HG03354 (cell line): ENCODE measurements at regions not wholly inside any gene's neighbourhood (a gene's known extent, or its start where the extent isn't known, plus 50 kb on each side); places are given as distances from the start of the nearest gene placed in this dataset.
"Not testable (repeated sequence)": the region's sequence is repeated elsewhere in the genome, so short reads cannot be mapped to it uniquely, and the experiment has no call there.

Source experiments
- ATAC-seq: cut with Tn5 transposase; IDR thresholded peaks from one replicate; pipeline ENCODE4 v1.9.1; 2021; ENCODE audit warnings: mild to moderate bottlenecking; ENCODE audit not compliant: unreplicated experiment, poor library complexity, severe bottlenecking

GRCh38 chr16:85519050-85519440 lies 94.1 kb upstream of the GSE1 start:
- not testable (repeated sequence) for ATAC-seq

GRCh38 chr16:85519540-85520231 lies 93.4 kb upstream of the GSE1 start:
- ATAC-seq = no peak

GRCh38 chr16:85520853-85521521 lies 92.1 kb upstream of the GSE1 start:
- ATAC-seq = no peak

- no peak for ATAC-seq
Observed at GRCh38 chr16:85521552-85522307, 91.4 kb upstream of the GSE1 start.

DNA sequence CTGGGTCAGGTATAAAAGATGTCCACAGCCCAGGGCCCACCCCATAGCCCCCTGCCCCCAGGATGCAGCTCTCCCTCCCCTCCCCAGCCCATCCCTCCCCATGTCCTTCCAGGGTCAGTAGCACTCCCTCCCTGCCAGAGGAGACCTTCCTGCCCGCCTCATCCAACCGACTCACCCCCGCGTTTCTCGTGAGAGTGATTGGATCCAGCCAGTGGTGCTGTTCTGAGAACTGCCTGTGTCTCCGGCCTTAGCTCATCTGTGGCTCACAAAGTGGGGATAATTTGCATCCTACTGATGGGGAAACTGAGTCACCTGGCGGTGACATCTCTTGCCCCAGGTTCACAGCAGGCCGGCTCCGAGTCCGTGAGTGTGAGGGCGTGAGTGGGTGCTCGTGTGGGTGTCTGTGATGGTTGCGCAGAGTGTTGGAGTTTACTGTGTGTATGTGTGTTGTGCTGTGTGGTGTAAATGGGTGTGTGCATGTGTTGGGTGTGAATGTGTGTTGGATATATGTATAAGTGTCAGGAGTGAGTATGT lies 90.7 kb upstream of the GSE1 start:
- ATAC-seq = no peak

DNA sequence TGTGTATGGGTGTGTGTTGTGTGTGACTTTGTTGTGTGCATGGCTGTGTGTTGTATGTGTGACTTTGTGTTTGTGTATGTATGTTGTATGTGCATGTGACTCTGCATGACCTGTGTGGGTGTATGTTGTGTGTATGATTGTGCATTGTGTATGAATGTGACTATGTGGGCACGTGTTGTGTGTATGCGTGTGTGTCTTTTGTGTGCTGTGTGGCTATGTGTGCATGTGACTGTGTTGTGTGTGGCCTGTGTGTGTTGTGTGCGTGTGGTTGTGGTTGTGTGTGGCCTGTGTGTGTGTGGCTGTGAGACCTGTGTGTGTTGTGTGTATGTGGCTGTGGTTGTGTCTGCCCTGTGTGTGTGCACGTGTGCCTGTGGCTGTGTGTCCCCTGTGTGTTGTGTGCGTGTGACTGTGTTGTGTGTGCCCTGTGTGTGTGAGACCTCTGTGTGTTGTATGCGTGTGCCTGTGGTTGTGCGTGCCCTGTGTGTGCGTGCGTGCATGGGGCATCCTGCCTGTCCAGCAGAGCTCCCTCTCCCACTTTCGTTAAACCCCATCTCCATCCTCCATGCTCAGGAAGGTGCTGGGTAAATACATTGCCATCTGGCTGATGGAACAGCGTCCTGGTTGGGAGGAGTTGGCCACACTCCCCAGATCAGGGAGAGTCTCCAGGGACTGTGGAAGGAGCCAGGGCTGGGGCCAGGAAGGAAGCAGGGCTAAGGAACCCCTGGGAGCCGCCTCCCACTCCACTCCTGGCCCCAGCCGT lies 90.1 kb upstream of the GSE1 start:
- ATAC-seq = no peak

DNA sequence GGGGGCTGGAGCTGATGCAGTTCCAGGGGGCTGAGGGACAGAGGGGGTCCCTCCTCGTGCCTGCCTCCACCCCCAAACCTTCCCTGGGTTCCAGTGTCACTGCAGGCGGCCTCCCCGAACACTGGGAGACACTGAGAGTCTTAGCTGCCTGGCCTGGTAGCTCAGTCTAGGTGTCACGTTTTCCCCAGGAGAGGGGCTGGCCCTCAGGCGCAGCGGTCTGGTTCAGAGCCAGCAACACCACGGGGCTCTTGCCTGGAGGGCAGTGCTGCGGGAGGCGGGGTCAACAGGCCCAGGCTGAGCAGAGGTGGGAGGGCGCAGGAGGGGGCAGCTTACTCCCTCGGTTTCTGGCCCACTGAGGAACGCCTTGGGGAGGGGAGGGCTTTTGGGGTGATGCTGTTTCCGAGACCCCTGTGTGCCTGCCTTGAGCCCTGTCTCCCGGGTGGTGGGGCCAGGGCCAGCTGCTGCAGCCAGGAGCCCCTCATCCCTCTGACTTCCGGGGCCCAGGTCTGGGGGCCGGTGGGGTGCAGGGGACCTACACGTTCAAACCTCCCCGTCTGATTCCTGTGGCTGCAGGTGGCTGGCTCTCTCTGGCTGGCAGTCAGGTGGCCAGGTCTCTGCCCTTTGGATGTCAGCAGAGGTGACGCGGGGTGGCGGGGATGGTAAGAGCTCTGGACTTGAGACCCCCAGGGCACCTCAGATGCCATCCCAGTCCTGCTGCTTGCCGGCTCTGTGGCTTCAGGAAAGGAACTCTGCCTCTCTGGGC lies 89.3 kb upstream of the GSE1 start:
- ATAC-seq = no peak

- ATAC-seq = no peak
Observed at GRCh38 chr16:85524365-85524629, 88.8 kb upstream of the GSE1 start.

- ATAC-seq = no peak
Observed at GRCh38 chr16:85524630-85525419, 88.3 kb upstream of the GSE1 start.

DNA sequence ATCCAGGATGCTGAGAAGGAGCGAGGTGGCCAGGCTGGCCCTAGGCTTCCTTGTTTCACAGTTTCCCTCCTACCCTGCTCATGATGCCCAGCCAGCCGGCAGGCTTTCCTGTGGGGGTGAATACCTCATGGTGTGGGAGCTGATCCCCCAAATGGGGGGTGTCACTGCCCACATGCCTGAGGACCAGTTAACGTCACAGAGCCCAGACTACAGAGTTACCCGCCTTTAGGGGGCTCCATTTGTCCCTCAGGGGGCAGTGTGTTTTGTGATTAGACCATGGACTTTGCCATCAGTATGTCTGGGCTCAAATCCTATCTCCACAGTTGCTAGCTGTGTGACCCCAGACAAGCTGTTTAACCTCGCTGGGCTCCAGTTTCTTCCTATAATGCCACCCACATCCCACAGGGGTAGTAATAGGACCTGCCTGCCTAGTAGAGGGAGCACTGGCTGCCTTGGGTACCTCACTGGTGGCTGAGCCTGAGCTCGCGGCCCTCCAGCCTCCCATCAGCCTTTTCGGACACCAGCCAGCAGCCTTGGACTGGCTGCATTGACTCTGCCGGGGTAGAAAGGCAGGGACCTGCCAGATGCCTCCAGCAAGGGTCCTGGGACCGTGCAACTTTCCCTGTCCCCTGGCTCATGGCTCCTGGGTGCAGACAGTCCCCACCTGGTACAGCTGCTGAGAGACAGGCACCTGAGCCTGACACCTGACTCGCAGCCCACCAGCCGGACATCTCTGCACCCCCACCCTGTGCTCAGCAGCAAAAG lies 87.5 kb upstream of the GSE1 start:
- no peak for ATAC-seq

GRCh38 chr16:85526185-85526974 lies 86.7 kb upstream of the GSE1 start:
- no peak for ATAC-seq

DNA sequence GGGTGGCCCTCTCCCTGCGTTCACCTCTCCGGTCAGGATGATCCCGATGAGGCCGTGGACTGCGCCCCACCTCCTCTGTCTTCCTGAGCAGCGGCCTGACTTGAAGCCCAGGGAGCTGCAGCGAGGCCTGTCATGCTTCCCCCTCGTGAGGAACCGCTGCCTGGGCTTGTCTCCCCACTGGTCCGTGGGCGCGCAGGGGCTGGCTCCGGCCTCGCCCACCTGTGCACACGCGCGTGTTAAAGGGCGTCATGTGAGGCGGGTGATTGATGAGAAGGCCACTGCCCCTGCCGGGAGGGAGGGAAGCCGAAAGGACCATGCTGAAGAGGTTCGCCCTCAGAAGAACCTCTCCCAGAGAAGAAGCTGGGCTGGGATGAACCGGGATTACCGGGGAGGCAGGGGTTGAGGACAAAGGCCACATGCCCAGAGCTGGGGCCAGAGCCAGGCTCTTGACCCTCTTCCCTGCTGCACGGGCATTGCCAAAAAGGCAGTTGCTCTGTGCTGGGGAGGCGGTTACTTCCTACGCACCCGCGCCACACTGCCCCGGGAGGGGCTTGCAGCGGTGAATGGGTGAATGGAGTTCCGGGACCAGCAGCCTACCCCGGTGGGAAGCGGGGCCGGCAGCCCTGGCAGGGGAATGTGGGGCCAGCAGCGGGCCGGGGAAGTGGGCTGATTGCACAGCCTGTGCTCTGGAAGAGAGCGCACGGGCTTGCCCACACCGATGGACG lies 85.9 kb upstream of the GSE1 start:
- ATAC-seq = no peak

GRCh38 chr16:85527767-85528297 lies 85.3 kb upstream of the GSE1 start:
- no peak for ATAC-seq

DNA sequence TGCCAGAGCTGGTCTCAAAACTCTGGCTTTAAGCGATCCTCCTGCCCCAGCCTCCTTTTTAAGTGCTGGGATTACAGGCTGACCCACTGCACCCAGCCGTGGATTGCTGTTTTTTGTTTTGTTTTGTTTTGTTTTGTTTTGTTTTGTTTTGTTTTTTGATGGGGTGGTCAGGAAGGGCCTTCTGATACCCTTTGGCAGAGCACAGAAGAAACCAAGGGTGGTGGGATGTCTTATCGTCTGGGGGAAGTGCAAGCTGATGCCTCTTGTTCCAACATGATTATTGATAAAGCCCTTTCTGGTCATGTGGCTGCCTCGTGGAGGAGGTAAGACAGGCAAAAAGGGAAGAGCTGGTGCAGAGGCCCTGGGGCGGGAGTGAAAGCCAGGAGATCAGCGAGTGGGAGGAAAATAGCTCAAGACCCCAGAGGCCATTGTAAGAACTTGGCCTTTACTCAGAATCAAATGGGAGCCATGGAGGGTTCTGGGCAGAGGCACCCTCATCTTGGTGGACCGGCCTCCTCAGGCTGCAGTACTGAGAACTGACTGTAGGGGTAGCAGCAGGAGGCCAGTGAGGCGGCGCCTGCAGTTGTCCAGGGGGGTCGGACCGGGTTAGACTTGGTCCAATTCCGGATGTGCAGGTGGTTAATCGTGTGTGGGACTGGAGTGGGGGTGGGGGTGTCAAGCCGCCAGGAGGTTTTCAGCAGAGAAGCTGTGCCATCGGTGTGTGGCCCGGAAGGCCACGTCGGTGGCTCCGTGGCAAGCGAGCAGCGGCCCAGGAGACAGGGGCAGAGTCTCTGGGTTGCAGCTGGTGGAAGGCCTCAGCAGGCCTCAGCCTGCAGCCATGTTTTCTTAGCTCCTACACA lies 84.4 kb upstream of the GSE1 start:
- no peak for ATAC-seq

- ATAC-seq = no peak
Observed at GRCh38 chr16:85529489-85530369, 83.4 kb upstream of the GSE1 start.
